Heart left ventricle (tissue), 16 donors: ENCODE measurements at regions not wholly inside any gene's neighbourhood (a gene's known extent, or its start where the extent isn't known, plus 50 kb on each side); places are given as distances from the start of the nearest gene placed in this dataset.

Experiments used
- ATAC-seq, 4 donors: fragments of 200-7000 bp; cut with Tn5 transposase; one replicate each; pipeline ENCODE4 v1.9.1; 2020 to 2022; ENCODE audit warnings: moderate library complexity in 4 of 4, mild to moderate bottlenecking in 3 of 4, moderate number of reproducible peaks in 1 of 4
- DNase-seq, 5 donors: peaks; one replicate each; pipeline ENCODE4 v3.0.0-alpha.2; 2020
- H3K27ac ChIP-seq, 12 donors: fragments of 200-600 bp; sonication (generic) in 4 of 12; one replicate each; pipeline versions ENCODE4 v1.5.0 to v1.8.0; 2016 to 2022; ENCODE audit warnings: mild to moderate bottlenecking in 2 of 12
- H3K27me3 ChIP-seq, 9 donors: fragments of 200-600 bp; sonication (generic) in 2 of 9; one replicate each; pipeline versions ENCODE4 v1.5.1 to v1.8.0; 2016 to 2022; ENCODE audit warnings: mild to moderate bottlenecking in 3 of 9
- H3K36me3 ChIP-seq, 9 donors: fragments of 200-600 bp; sonication (generic) in 2 of 9; one replicate each; pipeline versions ENCODE4 v1.5.0 to v1.8.0; 2018 to 2022; ENCODE audit warnings: mild to moderate bottlenecking in 2 of 9
- H3K4me1 ChIP-seq, 12 donors: fragments of 200-600 bp; sonication (generic) in 4 of 12; one replicate each; pipeline versions ENCODE4 v1.5.0 to v1.8.0; 2016 to 2022; ENCODE audit warnings: mild to moderate bottlenecking in 3 of 12
- H3K4me3 ChIP-seq, 12 donors: fragments of 200-600 bp; sonication (generic) in 4 of 12; one replicate each; pipeline versions ENCODE4 v1.5.0 to v1.8.0; 2017 to 2022; ENCODE audit warnings: mild to moderate bottlenecking in 9 of 12, moderate library complexity in 4 of 12
- H3K9me3 ChIP-seq, 12 donors: fragments of 200-600 bp; sonication (generic) in 4 of 12; one replicate each; pipeline versions ENCODE4 v1.5.0 to v1.8.0; 2016 to 2022; ENCODE audit warnings: mild to moderate bottlenecking in 1 of 12
- CTCF ChIP-seq, 12 donors: fragments of 200-600 bp; sonication (generic) in 4 of 12; IDR thresholded peaks; one replicate each; pipeline versions ENCODE4 v1.5.0 to v1.8.0; 2018 to 2022; ENCODE audit warnings: antibody characterized with exemption in 12 of 12, mild to moderate bottlenecking in 5 of 12
- POLR2A ChIP-seq, 2 donors: fragments of 450-650 bp; IDR thresholded peaks; one replicate each; pipeline ENCODE4 v1.6.1; 2017; ENCODE audit warnings: antibody characterized with exemption in 2 of 2, mild to moderate bottlenecking in 2 of 2, moderate library complexity in 2 of 2
- WGBS, 4 donors: extraction: QIAGEN DNeasy Blood & Tissue Kit in 2 of 4; methylation state at CpG; one replicate each; pipeline versions ENCODE4 v1.1.5 to v1.1.7; 2013 to 2018; 5-methylcytosine and 5-hydroxymethylcytosine counted together
- intact Hi-C, 10 donors: fragments of 100-400 bp; cut with DNase I; formaldehyde crosslinking; loops; one replicate each; pipeline versions ENCODE4 v1.11.1 to v1.14.2; 2022
- donor health status: ischemic (EF 13 %, LVEDD 7.1; RV severe dilation, severe dysfunction).
- donor health status: healthy with polysubstance abuse.
- donor health status: DM: no; HTN: yes; CAD: no.
- donor health status: DM: no; HTN: no; CAD: no.
- donor health status: ischemic (EF 25% LVEDD 6.9; RV normal size, moderate dysfunction).
- donor health status: ischemic (EF 25% LVEDD 5.7; RV mildly dilated, moderate dysfunction).
- donor health status: healthy.
- donor health status: DM: yes; HTN: yes; CAD: no.
- donor health status: ischemic (EF 35%, LVEDD 5.7; RV mildly dilated, moderate dysfunction).
- donor health status: nonischemic (EF 11% LVEDD 7.7; RV severe dilation, severe dysfunction).
- donor health status: DM: yes; HTN: yes; CAD: no.
- donor health status: PGD.
- donor health status: ischemic (EF 29% LVEDD 5.4; RV normal size, mild dysfunction).
- donor health status: nonischemic (EF 23%, LVEDD 6.1; RV moderate dilation, normal function).

GRCh38 chr13:26978081-26978860, 193.3 kb downstream of the USP12 start:
- TF ChIP-seq POLR2A (IDR thresholded peaks at IDR 0.05) = no peak
- no peak for TF ChIP-seq CTCF (IDR thresholded peaks at IDR 0.05)
- Histone ChIP-seq H3K27ac (peak overlapping the region in 4 of 12 donors; percentile 5 to 65 (median 36)), H3K36me3 (no peaks in the 10 kb centered on the region), H3K4me3 (no peak overlapping the region), H3K9me3 (no peaks in the 10 kb centered on the region), H3K4me1 (peaks cover 0 to 20% (median 6%) of the 10 kb centered on the region in 12 donors), H3K27me3 (no peaks in the 10 kb centered on the region)
- ATAC-seq = peak in 3 of 4 donors; percentile 18 to 34 (median 32)
- WGBS, 4 donors = 45 to 52% (median 51%) methylated on average over 12 of the region's 12 CpGs
- intact Hi-C loops = loop anchor here in 1 of 10 donors (10.0 kb wide), 1 partner anchor 287 kb away; no protein-coding TSS in a partner anchor
- DNase-seq = peak in 2 of 5 donors; percentile 34 to 47

- H3K4me1 ChIP-seq = peaks cover 0 to 13% (median 2%) of the 10 kb centered on the region in 12 donors
- H3K27ac ChIP-seq = peak overlapping the region in 2 of 12 donors; percentile 61 to 65
- ATAC-seq (peak in 1 of 4 donors; percentile 19), DNase-seq (no peak)
- H3K27me3 ChIP-seq = no peaks in the 10 kb centered on the region
- no peaks in the 10 kb centered on the region for H3K36me3 ChIP-seq
- no peak overlapping the region for H3K4me3 ChIP-seq
- 61 to 71% (median 68%) methylated on average over 11 of the region's 11 CpGs for WGBS, 4 donors
- no peaks in the 10 kb centered on the region for H3K9me3 ChIP-seq
- TF ChIP-seq POLR2A (IDR thresholded peaks at IDR 0.05) = no peak
- no peak for TF ChIP-seq CTCF (IDR thresholded peaks at IDR 0.05)
- intact Hi-C loops = loop anchor here in 1 of 10 donors (10.0 kb wide), 1 partner anchor 287 kb away; no protein-coding TSS in a partner anchor
Measured at GRCh38 chr13:26977541-26977940, 194.1 kb downstream of the USP12 start.

GRCh38 chr13:26976313-26976712, 195.3 kb downstream of the USP12 start:
- Histone ChIP-seq H3K27ac (no peak overlapping the region), H3K9me3 (no peaks in the 10 kb centered on the region), H3K4me3 (no peak overlapping the region), H3K4me1 (peaks cover 0 to 11% (median 0%) of the 10 kb centered on the region in 12 donors), H3K27me3 (no peaks in the 10 kb centered on the region), H3K36me3 (no peaks in the 10 kb centered on the region)
- WGBS, 4 donors = 83 to 95% (median 86%) methylated on average over 1 of the region's 1 CpG
- intact Hi-C loops = loop anchor here in 1 of 10 donors (10.0 kb wide), 1 partner anchor 288 kb away; no protein-coding TSS in a partner anchor
- TF ChIP-seq POLR2A (IDR thresholded peaks at IDR 0.05) (no peak), CTCF (IDR thresholded peaks at IDR 0.05) (no peak)
- ATAC-seq (no peak), DNase-seq (no peak)

- TF ChIP-seq CTCF (IDR thresholded peaks at IDR 0.05) (no peak), POLR2A (IDR thresholded peaks at IDR 0.05) (no peak)
- intact Hi-C loops = loop anchor here in 1 of 10 donors (10.0 kb wide), 1 partner anchor 291 kb away; no protein-coding TSS in a partner anchor
- H3K4me1 ChIP-seq = peaks cover 0 to 7% (median 0%) of the 10 kb centered on the region in 12 donors
- no peaks in the 10 kb centered on the region for H3K9me3 ChIP-seq
- H3K27ac ChIP-seq = no peak overlapping the region
- WGBS, 4 donors = 55 to 86% (median 84%) methylated on average over 4 of the region's 4 CpGs
- DNase-seq (no peak), ATAC-seq (no peak)
- H3K4me3 ChIP-seq = no peak overlapping the region
- no peaks in the 10 kb centered on the region for H3K36me3 ChIP-seq
- H3K27me3 ChIP-seq = no peaks in the 10 kb centered on the region
Measured at GRCh38 chr13:26973946-26974345, 197.7 kb downstream of the USP12 start.
